Liver (tissue), 8 donors: ENCODE measurements at regions not wholly inside any gene's neighbourhood (a gene's known extent, or its start where the extent isn't known, plus 50 kb on each side); places are given as distances from the start of the nearest gene placed in this dataset.

Experiments
- DNase-seq: peaks from one replicate; pipeline ENCODE4 v3.0.0-alpha.2; 2017; ENCODE audit warnings: low spot score
- H3K27ac ChIP-seq, 2 donors: one replicate each; pipeline ENCODE4 v1.7.0; 2013; ENCODE audit warnings: inconsistent platforms in 2 of 2, low read length in 2 of 2, control low read depth in 1 of 2, low read depth in 1 of 2, mild to moderate bottlenecking in 1 of 2
- H3K27me3 ChIP-seq, 4 donors: one replicate each; pipeline versions ENCODE4 v1.6.1 to v1.7.0; 2013; ENCODE audit warnings: low read length in 3 of 4, inconsistent platforms in 1 of 4, mild to moderate bottlenecking in 1 of 4, moderate library complexity in 1 of 4; ENCODE audit not compliant: control insufficient read depth in 4 of 4, insufficient read depth in 4 of 4
- H3K36me3 ChIP-seq, 4 donors: one replicate each; pipeline versions ENCODE4 v1.6.1 to v1.7.0; 2013; ENCODE audit warnings: low read length in 3 of 4, mild to moderate bottlenecking in 3 of 4, low read depth in 1 of 4, moderate library complexity in 1 of 4; ENCODE audit not compliant: control insufficient read depth in 4 of 4, insufficient read depth in 3 of 4
- H3K4me1 ChIP-seq, 4 donors: one replicate each; pipeline versions ENCODE4 v1.6.1 to v1.7.0; 2013; ENCODE audit warnings: low read length in 3 of 4, mild to moderate bottlenecking in 3 of 4, moderate library complexity in 1 of 4; ENCODE audit not compliant: control insufficient read depth in 4 of 4, insufficient read depth in 4 of 4
- H3K4me3 ChIP-seq, 3 donors: one replicate each; pipeline versions ENCODE4 v1.6.1 to v1.7.0; 2013; ENCODE audit warnings: low read length in 3 of 3, control low read depth in 1 of 3, low read depth in 1 of 3, mild to moderate bottlenecking in 1 of 3
- H3K9ac ChIP-seq, 2 donors: one replicate each; pipeline ENCODE4 v1.7.0; 2013; ENCODE audit warnings: low read length in 2 of 2, mild to moderate bottlenecking in 2 of 2, moderate library complexity in 2 of 2, control low read depth in 1 of 2, low read depth in 1 of 2
- H3K9me3 ChIP-seq, 4 donors: one replicate each; pipeline versions ENCODE4 v1.6.1 to v1.7.0; 2013; ENCODE audit warnings: low read length in 3 of 4; ENCODE audit not compliant: control insufficient read depth in 4 of 4
- ATF3 ChIP-seq: IDR thresholded peaks from 2 replicates; pipeline ENCODE4 v1.6.1; 2016; ENCODE audit warnings: antibody characterized with exemption
- CTCF ChIP-seq: fragments of 150-350 bp; IDR thresholded peaks from 2 replicates; pipeline ENCODE4 v1.5.1; 2017; ENCODE audit warnings: improper control_type of control experiment, low read depth, low read length; ENCODE audit not compliant: missing input control
- EGR1 ChIP-seq, 2 donors: IDR thresholded peaks; 2 replicates each; pipeline ENCODE4 v1.6.1; 2016 to 2018; ENCODE audit warnings: antibody characterized with exemption in 2 of 2, low read depth in 2 of 2
- FOXA1 ChIP-seq: IDR thresholded peaks from 2 replicates; pipeline ENCODE4 v1.6.1; 2016; ENCODE audit warnings: antibody characterized with exemption
- FOXA2 ChIP-seq: IDR thresholded peaks from 2 replicates; pipeline ENCODE4 v1.6.1; 2016; ENCODE audit warnings: antibody characterized with exemption
- GABPA ChIP-seq, 2 donors: IDR thresholded peaks in 1 of 2; conservative IDR thresholded peaks in 1 of 2; 2 replicates each; pipeline ENCODE4 v1.6.1; 2016; ENCODE audit warnings: antibody characterized with exemption in 2 of 2, mild to moderate bottlenecking in 1 of 2, moderate library complexity in 1 of 2
- HNF4A ChIP-seq, 2 donors: conservative IDR thresholded peaks; 2 replicates each; pipeline ENCODE4 v1.6.1; 2016; ENCODE audit warnings: antibody characterized with exemption in 2 of 2, mild to moderate bottlenecking in 2 of 2
- HNF4G ChIP-seq: IDR thresholded peaks from 2 replicates; pipeline ENCODE4 v1.6.1; 2016; ENCODE audit warnings: antibody characterized with exemption
- JUND ChIP-seq, 2 donors: IDR thresholded peaks; 2 replicates each; pipeline ENCODE4 v1.6.1; 2016; ENCODE audit warnings: antibody characterized with exemption in 2 of 2
- MAX ChIP-seq: IDR thresholded peaks from 2 replicates; pipeline ENCODE4 v1.6.1; 2016; ENCODE audit warnings: antibody characterized with exemption
- NR2F2 ChIP-seq: IDR thresholded peaks from 2 replicates; pipeline ENCODE4 v1.6.1; 2016; ENCODE audit warnings: antibody characterized with exemption
- RAD21 ChIP-seq, 2 donors: IDR thresholded peaks; 2 replicates each; pipeline ENCODE4 v1.6.1; 2016; ENCODE audit warnings: antibody characterized with exemption in 2 of 2, mild to moderate bottlenecking in 2 of 2
- REST ChIP-seq: IDR thresholded peaks from 2 replicates; pipeline ENCODE4 v1.6.1; 2016; ENCODE audit warnings: antibody characterized with exemption, mild to moderate bottlenecking
- RXRA ChIP-seq, 2 donors: IDR thresholded peaks; 2 replicates each; pipeline ENCODE4 v1.6.1; 2017 to 2018; ENCODE audit warnings: antibody characterized with exemption in 2 of 2, mild to moderate bottlenecking in 1 of 2
- SP1 ChIP-seq: IDR thresholded peaks from 2 replicates; pipeline ENCODE4 v1.6.1; 2018; ENCODE audit warnings: antibody characterized with exemption, mild to moderate bottlenecking
- TAF1 ChIP-seq: conservative IDR thresholded peaks from 2 replicates; pipeline ENCODE4 v1.6.1; 2016; ENCODE audit warnings: antibody characterized with exemption, mild to moderate bottlenecking
- YY1 ChIP-seq: IDR thresholded peaks from 2 replicates; pipeline ENCODE4 v1.6.1; 2016; ENCODE audit warnings: antibody characterized with exemption, mild to moderate bottlenecking
- ZBTB33 ChIP-seq: IDR thresholded peaks from 2 replicates; pipeline ENCODE4 v1.6.1; 2016; ENCODE audit warnings: antibody characterized with exemption
- WGBS: extraction: QIAGEN DNeasy Blood & Tissue Kit; methylation state at CpG from one replicate; pipeline ENCODE4 v1.1.7; 2013; 5-methylcytosine and 5-hydroxymethylcytosine counted together
- donor health status: healthy.
- donor health status: healthy.
- donor health status: healthy.
- donor health status: healthy.
- donor health status: healthy.

GRCh38 chr18:56152551-56153310, 485.7 kb downstream of the TXNL1 start:
- DNase-seq = no peak
- Histone ChIP-seq H3K4me3 (no peak overlapping the region), H3K27ac (no peak overlapping the region), H3K4me1 (no peaks in the 10 kb centered on the region), H3K36me3 (no peaks in the 10 kb centered on the region), H3K9ac (no peak overlapping the region), H3K27me3 (no peaks in the 10 kb centered on the region), H3K9me3 (no peaks in the 10 kb centered on the region)
- TF ChIP-seq TAF1 (no peak), RXRA (IDR thresholded peaks at IDR 0.05) (no peak), HNF4G (no peak), JUND (IDR thresholded peaks at IDR 0.05) (no peak), YY1 (no peak), NR2F2 (no peak), ATF3 (no peak), ZBTB33 (no peak), REST (no peak), CTCF (no peak), MAX (no peak), FOXA1 (no peak), SP1 (no peak), RAD21 (IDR thresholded peaks at IDR 0.05) (no peak), EGR1 (IDR thresholded peaks at IDR 0.05; ENCODE audit: low read depth in 2 of 2) (no peak)
- 72% methylated on average over 13 of the region's 13 CpGs for WGBS

GRCh38 chr18:56148373-56148772, 490.0 kb downstream of the TXNL1 start:
- DNase-seq = no peak
- Histone ChIP-seq H3K4me3 (no peak overlapping the region), H3K27me3 (no peaks in the 10 kb centered on the region), H3K4me1 (no peaks in the 10 kb centered on the region), H3K27ac (no peak overlapping the region), H3K36me3 (no peaks in the 10 kb centered on the region), H3K9ac (no peak overlapping the region), H3K9me3 (no peaks in the 10 kb centered on the region)
- TF ChIP-seq FOXA1 (no peak), GABPA (IDR thresholded peaks at IDR 0.05 in 1 of 2, conservative IDR thresholded peaks at IDR 0.05 in 1 of 2) (no peak), RXRA (IDR thresholded peaks at IDR 0.05) (no peak), EGR1 (IDR thresholded peaks at IDR 0.05; ENCODE audit: low read depth in 2 of 2) (no peak), RAD21 (IDR thresholded peaks at IDR 0.05) (no peak), HNF4A (conservative IDR thresholded peaks at IDR 0.05) (no peak), SP1 (no peak), ATF3 (no peak), FOXA2 (no peak), HNF4G (no peak), JUND (IDR thresholded peaks at IDR 0.05) (no peak), CTCF (no peak), ZBTB33 (no peak), TAF1 (no peak), MAX (no peak), YY1 (no peak)
